Upper lobe of right lung (tissue), 1 donor: ENCODE measurements at regions not wholly inside any gene's neighbourhood (a gene's known extent, or its start where the extent isn't known, plus 50 kb on each side); places are given as distances from the start of the nearest gene placed in this dataset.

ENCODE experiments used
- ATAC-seq: fragments of 200-7000 bp; cut with Tn5 transposase; one replicate; pipeline ENCODE4 v1.9.1; 2020; ENCODE audit warnings: mild to moderate bottlenecking, moderate library complexity
- DNase-seq: peaks from one replicate; pipeline ENCODE4 v3.0.0-alpha.2; 2020
- H3K27ac ChIP-seq: fragments of 200-600 bp; one replicate; pipeline ENCODE4 v1.8.0; 2022
- H3K27me3 ChIP-seq: fragments of 200-600 bp; one replicate; pipeline ENCODE4 v1.8.0; 2022; ENCODE audit warnings: mild to moderate bottlenecking
- H3K36me3 ChIP-seq: fragments of 200-600 bp; one replicate; pipeline ENCODE4 v1.8.0; 2022
- H3K4me1 ChIP-seq: fragments of 200-600 bp; one replicate; pipeline ENCODE4 v1.8.0; 2022
- H3K4me3 ChIP-seq: fragments of 200-600 bp; one replicate; pipeline ENCODE4 v1.8.0; 2022; ENCODE audit warnings: mild to moderate bottlenecking
- H3K9me3 ChIP-seq: fragments of 200-600 bp; one replicate; pipeline ENCODE4 v1.8.0; 2022
- intact Hi-C: fragments of 100-400 bp; cut with DNase I; formaldehyde crosslinking; loops from one replicate; pipeline ENCODE4 v1.11.0; 2022
- TF ChIP-seq, protein P1 (sequence below): fragments of 200-600 bp; IDR thresholded peaks from one replicate; pipeline ENCODE4 v1.8.0; 2022; ENCODE audit warnings: antibody characterized with exemption
- donor health status: DM: no; HTN: yes; CAD: no; lungs with severe emphysema.

DNA sequence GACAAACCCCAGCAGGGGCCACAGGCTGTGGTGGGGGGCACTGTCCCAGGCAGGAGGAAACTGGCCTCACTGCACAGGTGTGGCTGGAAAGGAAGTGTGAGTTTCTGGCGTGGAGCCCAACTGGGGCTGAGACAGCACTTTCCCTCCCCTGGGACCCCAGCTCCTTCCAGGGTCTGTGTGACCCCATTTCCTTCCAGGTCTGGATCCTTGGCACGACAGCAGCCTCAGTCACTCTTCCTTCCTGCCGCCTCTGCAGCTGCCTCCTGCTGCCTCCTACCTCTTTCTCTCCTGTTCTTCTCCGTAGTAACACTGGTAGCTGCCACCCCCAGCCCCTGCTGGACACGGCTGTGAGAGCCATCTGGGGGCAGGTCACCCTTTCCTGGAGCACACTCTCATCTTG lies 88.0 kb downstream of the SIK1 start:
- H3K4me1 ChIP-seq = peaks cover 17% of the 10 kb centered on the region
- DNase-seq = no peak
- ATAC-seq = no peak
- TF ChIP-seq, protein P1, sequence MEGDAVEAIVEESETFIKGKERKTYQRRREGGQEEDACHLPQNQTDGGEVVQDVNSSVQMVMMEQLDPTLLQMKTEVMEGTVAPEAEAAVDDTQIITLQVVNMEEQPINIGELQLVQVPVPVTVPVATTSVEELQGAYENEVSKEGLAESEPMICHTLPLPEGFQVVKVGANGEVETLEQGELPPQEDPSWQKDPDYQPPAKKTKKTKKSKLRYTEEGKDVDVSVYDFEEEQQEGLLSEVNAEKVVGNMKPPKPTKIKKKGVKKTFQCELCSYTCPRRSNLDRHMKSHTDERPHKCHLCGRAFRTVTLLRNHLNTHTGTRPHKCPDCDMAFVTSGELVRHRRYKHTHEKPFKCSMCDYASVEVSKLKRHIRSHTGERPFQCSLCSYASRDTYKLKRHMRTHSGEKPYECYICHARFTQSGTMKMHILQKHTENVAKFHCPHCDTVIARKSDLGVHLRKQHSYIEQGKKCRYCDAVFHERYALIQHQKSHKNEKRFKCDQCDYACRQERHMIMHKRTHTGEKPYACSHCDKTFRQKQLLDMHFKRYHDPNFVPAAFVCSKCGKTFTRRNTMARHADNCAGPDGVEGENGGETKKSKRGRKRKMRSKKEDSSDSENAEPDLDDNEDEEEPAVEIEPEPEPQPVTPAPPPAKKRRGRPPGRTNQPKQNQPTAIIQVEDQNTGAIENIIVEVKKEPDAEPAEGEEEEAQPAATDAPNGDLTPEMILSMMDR = no peak
- H3K9me3 ChIP-seq = no peaks in the 10 kb centered on the region
- no peaks in the 10 kb centered on the region for H3K36me3 ChIP-seq
- no peaks in the 10 kb centered on the region for H3K27me3 ChIP-seq
- H3K4me3 ChIP-seq = no peak overlapping the region
- H3K27ac ChIP-seq = no peak overlapping the region
- intact Hi-C loops = no loop called here

DNA sequence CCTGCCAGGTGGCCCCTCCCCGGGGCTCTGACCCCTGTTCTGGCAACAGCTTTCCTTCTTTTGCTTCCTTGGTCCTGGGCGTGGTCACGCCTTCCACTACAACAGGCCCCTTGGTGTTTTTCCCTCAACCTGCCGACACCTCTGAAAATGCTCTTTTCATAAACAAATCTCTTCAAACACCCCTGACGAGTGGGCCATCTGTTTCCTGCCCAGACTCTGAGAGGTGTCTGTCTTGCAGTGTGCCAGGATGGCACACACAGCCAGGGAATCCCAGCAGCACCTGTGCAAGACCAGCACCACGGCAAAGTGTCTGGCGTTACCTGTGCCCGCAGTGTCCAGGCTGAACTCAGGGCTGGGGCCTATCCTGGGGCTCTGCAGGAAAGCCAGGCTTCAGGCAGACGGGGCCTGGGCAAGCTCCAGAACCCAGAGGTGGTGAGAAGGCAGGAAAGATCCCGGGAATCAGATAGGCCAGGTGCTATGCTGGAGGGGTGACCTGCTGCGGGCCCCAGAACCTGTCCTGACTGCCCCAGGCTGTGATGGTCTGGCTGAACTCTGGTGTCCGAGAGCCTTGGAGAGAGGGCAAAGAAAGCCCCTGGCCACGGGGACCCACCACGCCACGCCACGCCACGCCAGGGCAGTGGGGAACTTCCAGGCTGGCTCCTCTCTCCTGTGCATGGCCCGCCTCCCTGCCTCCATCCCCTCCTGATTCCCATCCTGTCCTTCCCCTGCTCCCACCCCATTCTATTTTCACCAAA lies 88.9 kb downstream of the SIK1 start:
- Histone ChIP-seq H3K27me3 (no peaks in the 10 kb centered on the region), H3K4me3 (no peak overlapping the region), H3K36me3 (no peaks in the 10 kb centered on the region), H3K4me1 (peaks cover 21% of the 10 kb centered on the region), H3K9me3 (no peaks in the 10 kb centered on the region), H3K27ac (no peak overlapping the region)
- TF ChIP-seq, protein P1 = no peak
- intact Hi-C loops = no loop called here
- no peak for DNase-seq
- no peak for ATAC-seq

DNA sequence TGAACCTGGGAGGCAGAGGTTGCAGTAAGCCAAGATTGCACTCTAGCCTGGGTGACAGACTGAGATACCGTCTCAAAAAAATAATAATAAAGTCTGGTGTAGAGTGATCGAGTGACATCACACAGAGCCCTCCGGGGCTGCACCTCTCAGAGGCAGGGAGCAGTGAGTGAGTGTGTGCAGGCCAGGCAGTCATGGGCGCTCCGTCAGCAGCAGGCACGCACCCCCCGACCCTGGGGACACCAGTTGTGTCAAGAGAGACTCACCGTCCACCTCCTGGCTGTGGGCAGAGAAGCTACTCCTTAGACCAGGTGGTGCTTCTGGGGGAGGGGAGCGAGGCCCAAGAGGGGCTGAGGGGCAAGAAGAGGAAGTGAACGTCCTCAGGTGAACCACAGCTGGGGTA lies 91.8 kb downstream of the SIK1 start:
- no peaks in the 10 kb centered on the region for H3K36me3 ChIP-seq
- peaks cover 21% of the 10 kb centered on the region for H3K4me1 ChIP-seq
- H3K27ac ChIP-seq = no peak overlapping the region
- no peaks in the 10 kb centered on the region for H3K27me3 ChIP-seq
- TF ChIP-seq, protein P1 = no peak
- no peaks in the 10 kb centered on the region for H3K9me3 ChIP-seq
- ATAC-seq (no peak), DNase-seq (no peak)
- no peak overlapping the region for H3K4me3 ChIP-seq
- intact Hi-C loops = no loop called here

DNA sequence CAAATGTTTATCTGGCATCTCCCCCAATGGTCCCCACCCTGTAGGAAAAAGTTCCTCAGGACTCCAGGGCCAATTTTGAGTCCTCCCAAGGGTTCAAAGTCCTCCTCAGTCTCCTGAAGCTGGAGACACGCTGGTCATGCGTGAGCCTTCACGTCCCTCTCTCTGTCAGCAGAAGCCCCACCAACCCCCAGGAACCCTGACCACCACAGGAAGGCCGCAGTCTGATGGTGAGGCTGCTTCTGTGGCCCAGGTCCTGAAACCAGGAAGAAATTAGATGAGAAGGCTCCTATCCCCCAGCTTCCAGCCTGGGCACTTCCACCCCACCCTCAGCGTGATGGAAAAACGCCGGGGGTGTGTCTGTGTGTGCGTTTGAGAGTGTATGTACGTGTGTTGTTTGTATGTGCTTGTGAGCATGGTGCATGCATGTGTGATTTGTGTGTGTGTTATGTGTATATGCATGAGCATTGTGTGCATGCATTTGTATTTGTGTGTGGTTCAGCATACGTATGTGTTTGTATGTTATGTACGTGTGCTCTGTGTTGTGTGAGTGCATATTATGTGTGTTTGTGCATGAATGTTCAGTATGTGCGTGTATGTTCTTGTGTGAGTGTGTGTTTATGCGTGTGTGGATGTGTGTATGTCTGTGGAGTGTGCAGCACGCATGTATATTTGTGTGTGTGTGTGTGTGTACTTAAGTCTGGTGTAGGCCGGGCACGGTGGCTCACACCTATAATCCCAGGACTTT lies 92.5 kb downstream of the SIK1 start:
- no peak for DNase-seq
- TF ChIP-seq, protein P1 = no peak
- intact Hi-C loops = no loop called here
- Histone ChIP-seq H3K9me3 (no peaks in the 10 kb centered on the region), H3K27me3 (no peaks in the 10 kb centered on the region), H3K4me3 (no peak overlapping the region), H3K4me1 (peaks cover 21% of the 10 kb centered on the region), H3K36me3 (no peaks in the 10 kb centered on the region), H3K27ac (peak overlapping the region; percentile 77)
- ATAC-seq = no peak

DNA sequence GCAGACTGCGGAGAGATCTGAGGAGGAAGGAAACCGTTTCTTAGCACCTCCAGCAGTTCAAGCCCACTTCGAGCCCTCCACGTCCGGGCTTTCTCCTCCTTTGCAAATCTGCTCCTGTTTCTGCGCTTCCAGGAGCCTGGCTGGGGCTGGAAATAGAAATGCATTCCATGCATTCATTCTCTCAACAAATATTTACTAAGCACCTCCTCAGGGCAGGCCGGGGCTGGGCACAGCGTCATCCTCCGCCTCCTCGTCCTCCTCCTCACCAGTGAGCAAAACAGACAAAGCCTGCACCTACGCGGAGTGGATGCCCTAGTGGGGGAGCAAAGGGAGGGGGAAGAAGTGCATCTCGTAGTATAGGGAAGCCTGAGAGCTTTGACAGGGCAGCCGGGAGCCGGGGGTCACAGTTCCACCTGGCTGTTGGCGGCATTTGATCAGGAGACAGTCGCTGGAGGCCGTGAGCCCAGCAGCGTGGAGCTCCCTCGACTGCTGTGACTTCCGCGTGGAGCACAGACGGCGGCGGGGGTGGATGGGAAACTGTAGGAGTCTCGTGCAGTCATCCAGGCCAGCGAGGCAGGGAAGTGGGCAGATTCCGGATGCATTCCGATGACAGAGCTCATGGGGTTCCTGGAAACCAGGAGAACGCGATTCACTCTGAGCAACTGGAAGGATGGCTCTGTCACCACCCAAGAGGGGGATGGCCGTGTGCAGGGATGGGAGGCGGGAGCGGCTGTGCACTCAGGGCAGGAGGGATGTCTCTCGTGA lies 93.5 kb downstream of the SIK1 start:
- DNase-seq = peak; percentile 84
- peak overlapping the region; percentile 77 for H3K27ac ChIP-seq
- H3K27me3 ChIP-seq = no peaks in the 10 kb centered on the region
- peak overlapping the region; percentile 19 for H3K4me3 ChIP-seq
- TF ChIP-seq, protein P1 = no peak
- intact Hi-C loops = no loop called here
- H3K36me3 ChIP-seq = no peaks in the 10 kb centered on the region
- peaks cover 21% of the 10 kb centered on the region for H3K4me1 ChIP-seq
- H3K9me3 ChIP-seq = no peaks in the 10 kb centered on the region
- ATAC-seq = peak; percentile 83
